CD4-positive, alpha-beta T cell treated with Interleukin-4 for 4 hours (primary cell): ENCODE measurements at regions not wholly inside any gene's neighbourhood (a gene's known extent, or its start where the extent isn't known, plus 50 kb on each side); places are given as distances from the start of the nearest gene placed in this dataset.

Source experiments
- DNase-seq: peaks from one replicate; pipeline ENCODE4 v3.0.0-alpha.2; 2020

DNA sequence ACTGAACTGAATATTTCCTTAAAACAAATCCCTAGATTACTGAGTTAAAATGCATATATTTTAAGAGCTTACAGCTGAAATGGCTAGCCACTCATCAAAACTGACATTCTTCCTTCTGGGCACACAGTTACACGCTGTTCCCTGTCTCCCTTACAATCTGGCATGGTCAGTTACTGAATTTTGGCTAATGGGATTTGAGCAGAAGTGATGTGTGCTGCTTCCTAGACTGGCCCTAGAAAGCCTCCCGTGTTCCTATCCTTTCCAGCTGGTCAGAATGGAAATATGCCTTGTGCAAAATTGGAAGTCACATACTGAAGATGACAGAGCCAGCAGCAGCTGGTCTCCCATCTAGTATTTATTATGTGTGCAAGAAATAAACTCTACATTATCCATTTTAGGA, 128.7 kb upstream of the NAMPT start:
- DNase-seq, result no peak

DNA sequence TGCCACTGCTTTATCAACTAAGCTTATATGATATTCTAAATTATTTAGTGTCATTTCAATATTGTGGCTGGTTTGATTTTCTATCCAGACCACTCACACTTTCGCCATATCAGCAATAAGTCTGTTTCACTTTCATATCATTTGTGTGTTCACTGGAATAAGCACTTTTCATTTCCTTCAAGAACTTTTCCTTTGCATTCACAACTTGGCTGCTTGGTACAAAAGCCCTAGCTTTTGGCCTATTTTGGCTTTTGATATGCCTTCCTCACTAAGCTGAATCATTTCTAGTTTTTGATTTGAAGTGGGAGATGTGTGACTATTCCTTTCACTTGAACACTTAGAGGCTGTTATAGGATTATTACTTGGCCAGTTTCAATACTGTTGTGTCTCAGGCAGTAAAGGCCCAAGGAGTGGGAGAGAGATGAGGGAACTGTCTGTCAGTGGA, 120.9 kb upstream of the NAMPT start:
- no peak for DNase-seq

DNA sequence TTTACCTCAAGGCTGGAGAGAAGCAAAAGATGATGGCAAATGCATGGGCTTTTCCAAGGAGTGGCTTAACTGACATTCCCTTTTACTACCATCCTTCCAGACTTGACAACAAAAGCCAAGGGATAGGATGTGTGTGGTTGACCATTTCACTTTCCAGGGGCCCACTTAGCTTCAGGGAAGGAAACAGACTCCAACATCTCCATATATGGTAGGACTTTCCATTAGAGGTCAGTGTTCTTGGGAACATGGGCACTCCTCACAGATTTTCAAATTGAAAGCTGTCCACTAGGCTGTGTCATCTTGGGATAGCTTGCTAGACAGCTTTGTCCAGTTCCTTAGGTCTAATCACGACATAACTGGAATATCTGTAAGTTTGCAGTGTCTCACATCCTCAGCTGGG, 118.1 kb upstream of the NAMPT start:
- no peak for DNase-seq

DNA sequence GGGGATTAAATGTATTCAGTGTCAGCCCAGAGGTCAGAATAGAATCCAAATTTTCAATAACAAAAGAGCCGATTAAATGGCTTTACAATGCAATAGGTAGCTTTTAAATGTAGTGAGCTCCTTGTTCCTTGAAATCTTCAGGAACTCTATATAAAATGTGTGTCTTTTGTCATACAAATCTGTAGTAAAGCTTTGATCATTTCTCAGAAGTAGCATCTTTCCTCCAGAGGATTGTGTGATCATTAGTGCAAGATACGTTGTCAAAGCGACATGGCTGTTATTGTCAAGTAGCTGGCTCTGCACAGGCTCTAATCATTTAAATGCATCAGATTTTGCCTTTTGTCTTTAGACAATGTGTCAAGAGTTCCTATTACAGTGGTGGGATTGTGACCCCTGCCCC, 116.1 kb upstream of the NAMPT start:
- no peak for DNase-seq

DNA sequence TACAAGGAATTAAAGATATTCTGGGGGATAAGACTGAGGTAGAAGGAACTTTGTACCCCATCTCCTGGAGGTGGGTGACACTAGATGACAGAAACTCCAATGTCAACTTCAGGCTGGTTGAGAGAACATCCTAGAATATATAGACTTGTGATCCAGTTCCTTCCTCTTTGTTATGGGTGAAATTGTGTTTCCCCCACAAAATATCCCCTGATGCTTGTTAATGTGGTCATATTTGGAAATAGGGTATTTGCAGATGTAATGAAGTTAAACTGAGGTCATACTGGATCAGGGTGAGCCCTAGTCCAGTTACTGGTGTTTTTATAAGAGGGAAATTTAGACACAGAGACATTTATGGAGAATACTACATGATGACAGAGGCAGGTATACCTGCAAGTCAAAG, 114.0 kb upstream of the NAMPT start:
- no peak for DNase-seq

DNA sequence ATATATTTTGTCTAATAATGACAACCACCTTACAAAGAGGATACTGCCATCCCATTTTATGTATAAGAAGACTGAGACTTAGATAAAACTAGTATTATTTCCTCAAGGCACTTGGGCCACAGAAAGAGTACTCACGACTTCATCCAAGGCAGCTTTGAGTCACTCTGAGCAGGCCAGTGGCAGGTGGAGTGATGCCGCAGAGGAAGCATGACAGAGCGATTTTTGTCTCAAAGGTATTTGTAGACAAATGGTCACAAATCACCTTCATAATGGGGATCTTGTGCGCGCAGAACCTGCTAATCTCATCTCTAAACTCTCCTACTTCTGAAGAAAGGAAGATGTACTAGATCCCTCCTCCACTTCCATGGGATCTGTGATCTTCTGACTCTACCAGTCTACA, 113.2 kb upstream of the NAMPT start:
- DNase-seq, result no peak

DNA sequence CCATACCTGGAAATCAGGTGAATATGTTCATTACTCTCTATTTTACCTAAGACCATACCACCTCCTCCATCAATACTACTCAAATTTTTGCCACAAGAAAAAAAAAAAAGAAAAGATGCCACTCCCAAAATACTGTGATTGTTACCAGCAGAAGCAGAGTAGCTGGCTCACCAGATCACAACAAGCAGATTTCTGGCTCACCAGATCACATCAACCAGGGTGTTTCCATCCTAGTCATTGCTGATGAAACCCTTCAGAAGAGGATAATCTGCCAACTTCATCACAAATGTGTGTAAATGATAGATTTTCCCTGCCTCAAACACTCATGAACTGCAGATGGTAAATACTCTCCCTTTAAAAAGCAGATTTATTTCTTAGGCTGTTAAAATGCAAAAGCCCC, 109.7 kb upstream of the NAMPT start:
- no peak for DNase-seq

DNA sequence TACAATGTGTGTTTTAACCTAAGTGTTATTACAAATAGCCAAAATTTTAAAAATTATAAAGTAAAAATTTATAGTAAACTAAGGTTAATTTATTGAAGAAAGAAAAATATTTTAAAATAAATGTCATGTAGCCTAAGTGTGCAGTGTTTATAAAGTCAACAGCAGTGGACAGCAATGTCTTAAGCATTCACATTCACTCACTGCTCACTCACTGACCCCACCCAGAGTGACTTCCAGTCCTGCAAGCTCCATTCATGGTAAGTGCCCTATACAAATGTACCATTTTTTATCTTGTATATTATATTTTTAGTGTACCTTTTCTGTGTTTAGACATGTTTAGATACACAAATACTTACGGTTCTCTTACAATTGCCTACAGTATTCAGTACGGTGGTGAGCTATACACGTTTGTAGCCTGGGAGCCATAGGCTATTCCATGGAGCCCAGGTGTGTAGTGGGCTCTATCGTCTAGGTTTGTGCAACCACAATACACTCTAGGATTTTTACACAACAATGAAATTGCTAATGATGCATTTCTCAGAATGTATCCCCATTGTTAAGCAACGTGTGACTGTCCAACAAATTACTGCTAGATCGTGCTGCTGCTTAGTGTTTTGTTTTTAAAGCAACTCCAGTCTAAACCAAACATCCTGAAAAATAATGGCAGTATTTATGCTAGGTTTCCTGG, 108.9 kb upstream of the NAMPT start:
- DNase-seq, result no peak

DNA sequence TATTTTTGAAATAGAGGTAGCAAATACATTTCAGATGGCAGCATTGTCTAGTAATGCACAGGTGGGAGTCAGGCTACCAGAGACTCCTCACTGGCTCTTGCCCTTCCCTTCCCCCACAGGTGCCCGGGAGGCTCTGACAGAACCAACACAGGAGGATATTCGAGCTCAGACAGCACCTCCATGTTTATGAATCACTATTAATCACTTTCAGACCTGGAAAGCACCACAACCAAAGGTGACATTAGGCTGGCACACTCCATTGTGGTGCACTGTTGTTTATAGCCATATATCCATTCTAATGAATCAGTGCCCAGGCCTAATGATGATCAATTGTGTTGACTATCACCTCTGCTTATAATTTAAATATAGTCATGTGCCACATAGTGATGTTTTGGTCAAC, 107.8 kb upstream of the NAMPT start:
- DNase-seq, result no peak

DNA sequence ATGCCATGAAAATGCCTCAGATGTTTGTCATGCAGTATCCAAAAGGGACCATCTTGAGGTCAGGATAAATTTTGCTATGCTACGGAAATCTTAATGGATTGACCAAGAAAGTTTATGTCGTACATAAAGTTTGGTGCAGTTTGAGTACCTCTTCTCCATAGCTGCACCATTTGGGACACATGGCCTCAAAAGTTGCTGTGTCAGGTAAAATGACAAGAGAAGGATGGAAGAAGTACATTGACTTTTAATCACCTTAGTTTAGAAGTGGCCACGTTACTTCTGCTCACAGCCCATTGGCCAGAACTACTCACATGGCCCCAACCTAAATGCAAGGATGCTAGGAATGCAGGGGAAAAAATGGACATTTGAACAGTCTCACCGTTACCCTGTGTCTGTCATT, 107.4 kb upstream of the NAMPT start:
- no peak for DNase-seq

DNA sequence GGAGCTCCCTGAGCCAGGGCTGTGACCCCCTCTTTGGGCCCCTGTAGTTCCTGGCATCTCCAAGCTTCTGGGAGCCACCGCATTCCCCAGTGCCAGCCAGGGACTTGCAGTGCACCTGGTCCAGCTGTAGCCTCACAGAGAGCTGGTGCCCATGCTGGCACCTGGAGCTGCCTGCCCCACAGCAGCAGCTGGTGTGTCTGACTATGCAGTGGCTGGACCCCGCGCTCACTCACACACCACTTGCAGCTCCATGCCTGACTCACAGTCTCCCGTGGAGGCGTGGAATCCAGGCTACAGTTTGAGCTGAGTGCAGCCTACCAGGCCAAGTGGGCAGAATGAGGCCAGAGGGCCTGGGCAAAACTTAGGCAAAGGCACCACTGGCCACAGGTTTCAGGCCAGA, 102.2 kb upstream of the NAMPT start:
- no peak for DNase-seq

DNA sequence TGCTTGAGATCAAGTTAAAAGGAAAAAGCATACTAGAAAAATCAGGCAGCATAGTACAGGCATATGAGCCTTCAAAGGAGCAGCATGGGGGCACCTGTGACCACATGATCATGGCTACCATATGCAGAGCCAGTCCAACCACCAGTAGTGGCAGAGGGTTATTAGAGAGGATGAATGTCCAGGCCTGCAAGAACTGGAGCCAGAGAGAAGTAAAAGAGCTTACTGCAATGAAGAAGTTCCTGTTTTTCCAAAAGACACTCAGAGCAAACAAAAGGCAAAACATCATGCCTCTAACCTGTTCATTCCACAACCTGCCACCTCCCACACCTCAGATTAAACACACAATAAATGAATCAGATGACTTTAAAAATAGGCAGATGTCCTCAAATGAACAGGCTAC, 99.6 kb upstream of the NAMPT start:
- DNase-seq, result no peak

DNA sequence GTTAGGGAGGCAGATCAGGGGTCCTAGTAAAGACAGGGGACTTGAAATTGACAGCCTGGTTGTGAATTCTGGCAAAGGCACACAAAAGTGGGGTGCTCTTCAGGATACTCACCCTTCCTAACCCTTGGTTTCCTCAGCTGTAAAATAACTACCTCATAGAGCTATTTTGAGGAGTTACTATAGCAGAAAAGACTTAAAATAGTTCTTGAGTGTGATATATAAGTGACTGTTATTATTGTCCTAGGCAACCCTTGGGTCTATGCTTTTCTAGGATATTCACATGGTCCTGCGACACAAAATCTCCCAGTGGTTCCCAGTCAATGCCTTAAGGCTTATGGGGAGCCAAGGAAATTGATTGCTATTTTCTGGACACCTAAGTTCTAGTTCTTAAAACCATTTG, 98.1 kb upstream of the NAMPT start:
- DNase-seq, result no peak

DNA sequence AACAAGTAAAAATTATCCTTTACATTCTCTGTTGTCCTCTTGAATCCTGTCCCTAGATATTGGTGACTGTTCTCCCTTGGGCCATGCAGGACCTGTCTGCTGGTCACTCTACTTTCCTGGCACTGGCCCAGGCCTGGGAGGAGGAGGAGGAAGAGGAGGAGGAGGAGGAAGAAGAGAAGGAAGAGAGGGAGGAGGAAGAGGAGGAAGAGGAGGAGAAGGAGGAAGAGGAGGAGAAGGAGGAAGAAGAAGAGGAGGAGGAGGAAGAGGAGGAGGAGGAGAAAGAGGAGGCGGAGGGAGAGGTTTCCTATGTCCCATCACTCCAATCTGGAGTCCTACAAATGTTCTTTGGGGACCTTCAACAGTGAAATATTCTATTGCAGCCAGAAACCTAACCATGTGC, 97.3 kb upstream of the NAMPT start:
- DNase-seq, result no peak

DNA sequence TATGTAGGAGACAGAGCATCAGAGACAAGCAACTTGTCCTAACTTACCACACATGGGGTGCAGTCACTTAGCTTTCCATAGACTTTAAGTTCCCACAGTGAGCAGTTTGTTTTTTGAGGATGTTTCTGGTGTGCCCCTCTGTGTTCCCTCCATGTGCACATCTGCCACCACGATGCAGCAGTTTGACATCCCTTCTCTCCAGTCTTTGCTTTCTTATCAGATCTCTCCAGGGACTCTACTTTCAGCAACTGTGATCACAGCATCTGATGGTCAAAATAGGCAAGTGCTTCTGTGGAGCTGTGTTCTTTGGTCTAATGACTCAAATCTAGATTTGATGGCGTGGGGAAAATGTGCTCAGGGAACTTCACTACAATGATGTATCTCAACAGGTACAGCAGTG, 96.5 kb upstream of the NAMPT start:
- no peak for DNase-seq

DNA sequence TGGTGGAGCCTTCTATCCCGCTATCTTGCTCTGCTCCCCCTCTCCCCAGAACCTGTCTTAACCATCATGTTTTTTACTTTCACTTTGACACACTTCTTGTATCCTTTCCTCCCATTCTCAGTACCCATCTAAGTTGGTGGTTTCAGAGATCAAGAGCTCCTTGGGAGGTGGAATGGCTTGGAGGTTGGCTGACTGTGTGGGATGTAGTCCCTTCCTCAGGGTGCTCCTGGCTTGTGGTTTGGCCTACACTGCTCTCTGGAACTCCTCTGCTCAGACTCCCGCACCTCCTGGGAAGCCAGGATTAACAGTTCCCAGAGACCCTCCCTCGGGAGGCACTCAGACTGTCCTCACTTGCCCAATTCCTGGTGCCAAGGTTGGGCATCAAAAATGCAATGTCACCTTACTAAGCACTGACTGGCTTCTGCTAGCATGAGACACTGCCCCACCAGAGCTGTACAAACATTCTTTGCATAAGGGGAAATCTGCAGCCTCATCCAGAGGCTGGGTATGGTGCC, 93.1 kb upstream of the NAMPT start:
- DNase-seq, result no peak

DNA sequence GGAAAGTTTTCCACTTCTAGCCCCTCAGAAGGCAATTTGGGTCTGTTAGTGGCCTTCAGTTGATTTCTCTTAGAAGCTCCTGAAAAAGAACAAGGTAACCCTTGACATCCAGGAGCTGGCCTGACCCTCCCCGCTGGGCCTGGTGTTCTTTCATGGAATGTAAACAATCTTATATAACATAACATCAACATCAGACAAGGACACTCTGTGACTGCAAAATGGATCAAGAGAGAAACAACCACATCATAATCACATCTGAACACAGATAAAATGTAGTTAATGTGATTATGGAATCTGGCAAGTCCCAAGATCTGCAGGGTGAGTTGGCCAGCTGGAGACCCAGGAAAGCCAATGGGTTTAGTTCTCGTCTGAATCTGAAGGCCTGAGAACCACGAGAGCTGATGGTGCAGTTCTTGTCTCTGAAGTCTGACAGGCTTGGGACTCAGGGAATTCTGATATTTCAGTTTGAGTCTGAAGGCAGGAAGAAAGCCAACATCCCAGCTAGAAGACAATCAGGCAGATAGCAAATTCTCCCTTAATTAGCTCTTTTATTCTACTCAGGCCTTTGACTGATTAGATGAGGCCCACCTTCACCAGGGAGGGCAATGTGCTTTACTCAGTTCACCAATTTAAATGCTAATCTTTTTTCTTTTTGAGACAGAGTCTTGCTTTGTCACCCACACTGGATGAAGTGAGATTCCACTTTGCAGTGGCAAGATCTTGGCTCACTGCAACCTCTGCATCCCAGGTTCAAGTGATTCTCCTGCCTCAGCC, 91.4 kb upstream of the NAMPT start:
- DNase-seq, result no peak

DNA sequence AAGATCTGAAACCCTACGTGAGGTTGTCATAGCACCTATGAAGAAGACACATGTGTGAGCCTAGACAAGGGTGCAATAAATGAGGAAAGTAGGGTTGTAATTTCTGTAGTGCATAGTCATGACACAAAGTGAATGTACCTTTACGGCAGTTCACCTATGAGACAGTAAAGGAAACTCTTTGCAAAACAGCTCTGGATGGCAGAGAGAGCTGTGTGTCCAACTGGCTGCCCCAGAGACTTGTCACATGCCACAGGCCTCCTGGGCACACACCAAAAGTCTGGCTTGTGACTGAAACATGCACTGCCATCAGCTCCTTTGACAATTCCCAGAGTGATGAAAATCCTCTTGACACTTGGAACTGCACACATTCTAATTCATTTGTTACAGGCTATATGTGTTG, 90.7 kb upstream of the NAMPT start:
- DNase-seq, result no peak

DNA sequence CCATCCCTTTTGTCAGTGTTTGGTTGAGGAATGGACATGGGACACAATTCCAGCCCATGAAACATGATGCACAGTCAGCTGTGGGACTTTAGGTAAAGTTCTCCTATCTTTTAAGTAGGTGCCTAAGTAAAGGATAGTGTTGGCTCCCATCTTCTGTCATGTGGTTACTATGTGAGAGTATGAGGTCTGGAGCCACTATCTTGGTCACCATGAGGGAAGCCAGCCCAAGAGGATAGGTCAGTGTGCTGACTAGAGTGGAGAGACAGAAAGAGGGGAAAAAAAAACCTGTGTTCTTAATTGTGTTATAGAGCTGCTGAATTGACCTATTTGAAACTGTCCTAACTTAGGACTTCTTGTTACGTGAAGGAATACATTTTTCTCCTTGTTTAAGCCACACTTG, 89.7 kb upstream of the NAMPT start:
- DNase-seq, result no peak

DNA sequence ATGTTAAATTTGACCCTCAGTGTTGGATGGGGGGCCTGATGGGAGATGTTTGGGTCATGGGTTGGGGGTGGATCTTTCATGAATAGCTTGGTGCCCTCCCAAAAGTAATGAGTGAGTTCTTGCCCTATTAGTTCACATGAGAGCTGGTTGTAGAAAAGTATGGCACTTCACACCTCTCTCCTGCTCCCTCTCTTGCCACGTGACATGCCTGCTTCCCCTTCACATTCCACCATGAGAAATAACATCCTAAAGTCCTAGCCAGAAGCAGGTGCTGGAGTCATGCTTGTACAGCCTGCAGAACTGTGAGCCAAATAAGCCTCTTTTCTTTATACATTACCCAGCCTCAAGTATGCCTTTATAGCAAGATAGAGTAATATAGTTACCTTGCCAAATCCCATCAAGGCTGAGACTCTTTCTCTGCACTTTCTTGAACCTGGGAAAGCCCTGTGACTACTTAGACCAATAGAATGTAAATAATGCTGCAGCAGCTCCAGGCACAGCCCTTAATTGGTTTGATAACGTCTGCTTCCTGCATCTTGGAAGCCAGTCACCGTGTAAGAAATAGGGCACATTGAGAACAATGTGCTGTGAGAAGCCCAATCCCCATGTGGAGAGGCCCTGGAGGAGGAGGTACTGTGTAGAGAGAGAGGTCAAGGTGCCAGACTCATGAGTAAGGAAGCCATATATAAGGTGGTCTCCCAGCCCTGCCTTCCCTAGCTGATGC, 88.0 kb upstream of the NAMPT start:
- no peak for DNase-seq

DNA sequence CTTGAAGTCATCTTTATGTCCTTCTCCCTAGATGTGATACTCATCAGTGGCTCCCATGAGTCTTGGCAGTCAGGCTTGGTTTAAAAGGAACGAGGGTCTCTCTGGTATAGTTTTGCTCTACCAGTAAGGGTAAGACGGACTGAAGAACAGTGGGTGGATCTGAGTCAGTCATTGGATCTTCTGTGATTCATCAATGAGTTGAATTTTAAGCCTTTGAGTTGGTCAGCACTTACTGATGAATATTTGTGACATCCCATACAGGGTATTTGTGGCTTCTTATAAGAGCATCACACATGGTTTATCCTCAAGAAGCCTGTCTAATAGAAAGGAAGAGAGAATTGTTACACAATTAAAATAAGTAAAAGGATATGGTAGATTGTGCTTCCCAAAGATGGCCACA, 87.3 kb upstream of the NAMPT start:
- no peak for DNase-seq

DNA sequence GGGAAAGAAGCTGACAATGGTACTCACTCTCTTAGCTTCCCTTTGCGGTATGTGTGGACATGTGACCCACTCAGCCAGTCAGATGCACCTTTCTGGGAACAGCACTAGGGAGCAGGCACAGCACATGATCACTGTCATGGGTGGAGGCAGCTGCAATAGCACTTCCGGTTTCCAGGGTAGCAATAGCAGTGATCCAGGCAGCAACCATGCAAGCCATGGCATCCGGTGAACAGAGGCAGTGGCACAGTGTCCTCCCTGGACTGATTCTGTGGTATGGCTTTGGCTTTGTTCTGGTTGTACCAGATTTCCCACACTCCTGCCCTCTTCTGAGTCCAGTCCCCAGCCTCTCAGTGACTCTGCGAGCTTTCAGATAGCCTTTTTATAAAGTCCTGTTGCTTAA, 86.8 kb upstream of the NAMPT start:
- DNase-seq, result no peak

DNA sequence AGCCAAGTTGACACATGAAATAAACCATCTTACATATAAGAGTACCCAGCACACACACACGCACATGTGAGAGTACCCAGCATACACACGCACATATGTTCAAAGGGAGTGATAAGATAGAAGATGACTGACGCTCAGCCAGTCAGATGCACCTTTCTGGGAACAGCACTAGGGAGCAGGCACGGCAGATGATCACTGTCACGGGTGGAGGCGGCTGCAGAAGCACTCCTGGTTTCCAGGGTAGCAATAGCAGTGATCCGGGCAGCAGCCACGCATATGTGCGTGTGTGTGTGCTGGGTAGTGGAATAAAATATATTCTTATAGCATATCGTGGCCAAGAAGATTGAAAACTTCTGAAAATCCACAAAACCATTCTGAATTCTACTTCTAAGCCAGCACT, 85.8 kb upstream of the NAMPT start:
- no peak for DNase-seq

DNA sequence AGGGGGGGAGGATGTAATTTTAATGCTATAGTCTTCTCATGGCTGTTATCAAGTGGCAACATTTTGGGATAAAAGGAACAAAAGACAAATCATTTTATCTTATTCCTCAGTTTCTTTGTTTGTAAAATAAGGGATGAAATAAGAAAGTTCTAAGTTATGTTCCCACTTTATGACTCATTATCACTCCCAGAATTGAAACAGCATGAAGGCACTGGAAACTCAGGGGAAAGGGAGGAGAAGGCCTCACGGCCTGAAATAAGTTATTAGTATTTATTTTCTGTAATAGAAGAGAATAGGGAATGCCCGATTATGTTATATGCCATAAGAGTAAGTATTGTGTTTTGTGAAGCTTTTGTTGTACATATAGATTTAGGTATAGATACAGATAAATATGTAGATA, 85.0 kb upstream of the NAMPT start:
- no peak for DNase-seq
